Urinary bladder (tissue), 3 donors: ENCODE measurements at regions not wholly inside any gene's neighbourhood (a gene's known extent, or its start where the extent isn't known, plus 50 kb on each side); places are given as distances from the start of the nearest gene placed in this dataset.
"Not testable (repeated sequence)": the region's sequence is repeated elsewhere in the genome, so short reads cannot be mapped to it uniquely, and the experiment has no call there.

Source experiments
- DNase-seq: peaks from one replicate; pipeline ENCODE4 v3.0.0-alpha.2; 2015; ENCODE audit errors: extremely low spot score
- H3K27ac ChIP-seq: one replicate; pipeline ENCODE4 v1.5.1; 2013; ENCODE audit warnings: low read depth, mild to moderate bottlenecking, moderate library complexity
- H3K36me3 ChIP-seq: one replicate; pipeline ENCODE4 v1.6.1; 2013; ENCODE audit warnings: mild to moderate bottlenecking, moderate library complexity; ENCODE audit not compliant: insufficient read depth
- H3K4me1 ChIP-seq: one replicate; pipeline ENCODE4 v1.6.1; 2013; ENCODE audit warnings: mild to moderate bottlenecking, moderate library complexity; ENCODE audit not compliant: insufficient read depth
- H3K4me3 ChIP-seq: one replicate; pipeline ENCODE4 v1.5.1; 2013; ENCODE audit warnings: low read depth, low read length
- WGBS: extraction: QIAGEN DNeasy Blood & Tissue Kit; methylation state at CpG from one replicate; pipeline ENCODE4 v1.1.7; 2013; 5-methylcytosine and 5-hydroxymethylcytosine counted together
- donor health status: healthy with polysubstance abuse.
- donor health status: healthy.

- H3K36me3 ChIP-seq, H3K4me3 ChIP-seq, H3K4me1 ChIP-seq, H3K27ac ChIP-seq, DNase-seq: not testable (repeated sequence)
- WGBS: 92% methylated on average over 4 of the region's 4 CpGs
Measured at GRCh38 chr7:135872861-135873260, 104.3 kb downstream of the MTPN start.

- H3K36me3 ChIP-seq: no peaks in the 10 kb centered on the region
- H3K27ac ChIP-seq: no peak overlapping the region
- DNase-seq: no peak
- no peak overlapping the region for H3K4me3 ChIP-seq
- WGBS: 60% methylated on average over 8 of the region's 8 CpGs
- no peaks in the 10 kb centered on the region for H3K4me1 ChIP-seq
Measured at GRCh38 chr7:135862586-135863340, 114.2 kb upstream of the FAM180A start.

DNA sequence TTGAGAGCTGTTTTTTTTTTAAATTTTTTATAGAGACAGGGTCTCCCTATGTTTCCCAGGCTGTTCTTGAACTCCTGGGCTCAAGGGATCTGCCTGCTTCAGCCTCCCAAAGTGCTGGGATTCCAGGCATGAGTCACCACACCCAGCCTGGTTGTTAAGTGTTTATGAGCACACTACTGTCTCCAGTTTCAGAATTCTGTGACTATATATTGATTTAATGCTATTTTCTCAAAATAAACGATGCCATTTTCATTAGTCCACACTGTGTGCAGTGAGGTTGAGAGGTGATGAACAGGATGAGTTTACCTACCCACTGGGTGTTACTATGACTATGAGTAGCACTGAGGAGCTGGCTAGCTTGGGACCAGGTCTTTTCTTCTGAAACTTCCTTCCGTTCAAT lies 110.9 kb upstream of the FAM180A start:
- no peak for DNase-seq
- WGBS: 84% methylated on average over 2 of the region's 2 CpGs

DNA sequence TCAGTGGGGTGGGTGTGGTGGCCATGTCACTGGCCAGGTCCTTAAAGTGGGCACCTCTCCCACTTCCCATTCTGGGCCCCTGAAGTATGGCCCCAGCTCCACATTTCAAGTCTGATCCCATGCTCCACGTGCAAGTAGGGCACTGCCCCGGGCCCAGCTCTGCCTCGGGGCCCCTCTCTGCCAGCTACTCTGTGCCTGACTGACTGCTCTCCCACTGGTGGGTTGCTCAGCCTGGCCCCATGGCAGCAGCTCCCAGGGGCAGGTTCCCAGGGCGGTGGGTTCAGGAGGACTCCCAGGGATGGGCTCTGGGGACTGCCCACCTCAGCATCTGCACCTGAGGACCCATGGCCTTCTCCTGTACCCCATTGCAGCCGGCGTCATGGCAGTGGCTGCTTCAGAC lies 110.2 kb upstream of the FAM180A start:
- no peaks in the 10 kb centered on the region for H3K4me1 ChIP-seq
- H3K27ac ChIP-seq: no peak overlapping the region
- 95% methylated on average over 6 of the region's 6 CpGs for WGBS
- no peak overlapping the region for H3K4me3 ChIP-seq
- no peak for DNase-seq
- H3K36me3 ChIP-seq: no peaks in the 10 kb centered on the region

More for the DNA sequence above, 110.9 kb upstream of the FAM180A start:
- Histone ChIP-seq H3K36me3 (no peaks in the 10 kb centered on the region), H3K4me1 (no peaks in the 10 kb centered on the region), H3K4me3 (no peak overlapping the region), H3K27ac (no peak overlapping the region)

DNA sequence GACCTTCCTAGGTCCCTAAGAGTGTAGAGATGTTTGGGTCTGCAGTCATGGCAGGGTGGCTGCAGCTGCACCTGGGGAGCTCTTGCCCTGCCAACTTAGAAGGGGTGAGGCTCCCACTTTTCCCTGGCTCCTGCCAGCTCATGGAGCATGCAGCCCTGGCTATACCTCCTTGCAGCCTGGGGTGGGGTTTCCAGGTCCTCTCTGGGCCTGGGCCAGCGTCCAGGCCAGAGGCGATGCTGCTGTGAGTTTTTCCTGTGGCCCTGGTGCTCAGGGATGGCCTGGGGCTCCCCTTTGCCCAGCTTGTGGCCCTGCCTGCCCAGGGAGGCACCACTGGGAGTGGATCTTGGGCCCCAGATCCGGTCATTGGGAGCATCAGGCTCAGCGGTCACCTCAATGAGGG lies 109.8 kb upstream of the FAM180A start:
- Histone ChIP-seq H3K4me1 (no peaks in the 10 kb centered on the region), H3K4me3 (no peak overlapping the region), H3K36me3 (no peaks in the 10 kb centered on the region), H3K27ac (no peak overlapping the region)
- DNase-seq: no peak
- 93% methylated on average over 4 of the region's 4 CpGs for WGBS

GRCh38 chr7:135857519-135858274 lies 109.1 kb upstream of the FAM180A start:
- DNase-seq: no peak
- no peaks in the 10 kb centered on the region for H3K36me3 ChIP-seq
- H3K27ac ChIP-seq: no peak overlapping the region
- H3K4me1 ChIP-seq: no peaks in the 10 kb centered on the region
- no peak overlapping the region for H3K4me3 ChIP-seq
- WGBS: 85% methylated on average over 3 of the region's 3 CpGs

DNA sequence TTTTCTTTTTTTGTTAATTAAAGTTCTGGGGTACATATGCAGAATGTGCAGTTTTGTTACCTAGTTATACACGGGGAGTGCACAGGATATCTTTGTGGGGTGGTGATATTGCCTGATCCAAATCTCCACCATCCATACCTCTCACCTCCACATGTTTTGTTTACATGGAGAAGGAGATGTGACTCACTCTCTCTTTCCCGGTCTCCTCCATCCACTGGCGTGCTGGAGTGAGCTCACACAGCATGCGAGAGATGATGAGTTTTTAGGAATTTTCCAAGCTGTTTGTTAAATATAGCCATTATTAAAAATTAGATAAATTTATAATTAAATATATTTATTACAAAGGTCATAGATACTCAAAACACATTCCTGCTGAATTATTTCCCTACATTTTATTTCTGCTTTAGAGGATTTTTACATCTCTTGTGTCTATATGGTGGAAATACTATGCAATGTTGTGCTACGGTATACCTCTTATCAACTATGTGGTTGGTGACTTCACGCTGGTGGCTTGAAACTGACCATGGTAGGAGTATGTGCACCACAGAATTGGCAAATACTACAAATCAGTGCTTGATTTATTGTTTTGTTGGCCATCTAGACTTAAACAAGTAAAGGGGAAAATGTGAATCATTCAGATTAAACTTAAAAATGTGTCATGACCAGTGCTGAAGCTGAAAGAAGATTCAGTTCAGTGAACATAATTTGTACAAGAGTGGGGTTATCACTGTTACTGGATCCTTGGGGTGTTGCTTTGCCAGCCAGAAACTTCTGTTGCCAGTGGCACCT lies 107.9 kb upstream of the FAM180A start:
- H3K4me3 ChIP-seq: no peak overlapping the region
- no peak for DNase-seq
- no peaks in the 10 kb centered on the region for H3K4me1 ChIP-seq
- WGBS: 64% methylated on average over 6 of the region's 6 CpGs
- no peaks in the 10 kb centered on the region for H3K36me3 ChIP-seq
- no peak overlapping the region for H3K27ac ChIP-seq

DNA sequence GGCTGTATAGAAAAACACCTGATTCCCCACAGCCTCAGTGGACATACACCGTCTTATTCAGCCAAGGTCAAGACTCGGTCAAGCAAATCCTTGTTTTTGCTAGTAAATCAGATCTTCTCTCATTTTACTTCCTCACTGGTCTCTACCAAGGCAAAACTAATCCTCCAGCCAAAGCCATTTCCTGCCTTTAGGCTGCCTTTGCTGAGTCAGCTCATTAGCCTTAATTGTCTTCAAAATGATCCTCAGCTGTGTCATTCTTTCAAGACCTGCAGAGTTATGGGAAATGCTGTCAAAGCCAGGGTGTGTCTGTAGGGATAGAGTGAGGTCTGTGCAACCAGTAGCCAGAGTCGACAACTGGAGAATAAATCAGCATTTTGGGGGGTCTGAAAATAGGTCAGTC lies 107.2 kb upstream of the FAM180A start:
- Histone ChIP-seq H3K27ac (no peak overlapping the region), H3K4me1 (no peaks in the 10 kb centered on the region), H3K36me3 (no peaks in the 10 kb centered on the region), H3K4me3 (no peak overlapping the region)
- DNase-seq: no peak
- 48% methylated on average over 3 of the region's 3 CpGs for WGBS

- H3K27ac ChIP-seq: no peak overlapping the region
- no peak for DNase-seq
- no peaks in the 10 kb centered on the region for H3K4me1 ChIP-seq
- WGBS: 78% methylated on average over 2 of the region's 2 CpGs
- no peak overlapping the region for H3K4me3 ChIP-seq
- no peaks in the 10 kb centered on the region for H3K36me3 ChIP-seq
Measured at GRCh38 chr7:135853499-135853898, 104.9 kb upstream of the FAM180A start.

- no peaks in the 10 kb centered on the region for H3K4me1 ChIP-seq
- 96% methylated on average over 3 of the region's 3 CpGs for WGBS
- no peaks in the 10 kb centered on the region for H3K36me3 ChIP-seq
- no peak overlapping the region for H3K4me3 ChIP-seq
- no peak overlapping the region for H3K27ac ChIP-seq
- DNase-seq: no peak
Measured at GRCh38 chr7:135853008-135853407, 104.4 kb upstream of the FAM180A start.

DNA sequence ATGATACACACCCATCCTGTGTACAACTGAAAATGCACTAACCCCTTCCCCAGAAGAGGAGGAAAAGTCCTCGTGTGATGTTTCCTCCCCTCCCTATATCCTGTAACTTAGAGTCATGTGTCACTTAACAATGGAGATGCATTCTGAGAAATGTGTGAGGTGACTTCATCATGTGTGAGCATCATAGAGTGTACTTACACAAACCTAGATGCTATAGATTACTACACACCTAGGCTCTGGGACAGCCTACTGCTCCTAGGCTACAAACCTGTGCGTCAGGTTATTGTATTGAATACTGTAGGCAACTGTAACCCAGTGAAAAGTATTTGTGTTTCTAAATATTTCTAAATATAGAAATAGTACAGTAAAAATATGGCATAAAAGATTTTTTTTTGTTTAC lies 98.6 kb upstream of the FAM180A start:
- 86% methylated on average over 2 of the region's 2 CpGs for WGBS
- no peak overlapping the region for H3K27ac ChIP-seq
- H3K36me3 ChIP-seq: no peaks in the 10 kb centered on the region
- no peak overlapping the region for H3K4me3 ChIP-seq
- DNase-seq: no peak
- no peaks in the 10 kb centered on the region for H3K4me1 ChIP-seq

DNA sequence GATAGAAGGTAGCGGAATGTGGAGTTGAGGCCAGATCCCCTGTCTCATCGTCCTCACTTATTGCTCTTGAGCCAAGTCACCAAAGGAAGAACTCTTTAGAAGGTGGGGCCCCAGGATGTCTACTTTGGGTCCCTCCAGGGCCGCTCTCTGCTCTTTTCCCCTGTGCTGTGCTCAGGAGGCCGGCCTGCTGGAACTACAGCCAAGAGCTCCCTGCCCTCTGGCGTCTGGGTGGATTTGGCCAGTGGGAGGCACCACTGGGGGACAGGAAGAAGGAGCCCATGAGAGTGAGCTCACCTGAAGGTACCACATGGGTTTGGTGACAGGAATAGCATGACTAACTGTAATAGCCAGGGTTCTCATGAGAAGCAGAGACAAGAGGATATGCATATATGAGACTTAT lies 97.7 kb upstream of the FAM180A start:
- Histone ChIP-seq H3K27ac (no peak overlapping the region), H3K36me3 (no peaks in the 10 kb centered on the region), H3K4me1 (no peaks in the 10 kb centered on the region), H3K4me3 (no peak overlapping the region)
- no peak for DNase-seq
- WGBS: 91% methylated on average over 5 of the region's 5 CpGs

DNA sequence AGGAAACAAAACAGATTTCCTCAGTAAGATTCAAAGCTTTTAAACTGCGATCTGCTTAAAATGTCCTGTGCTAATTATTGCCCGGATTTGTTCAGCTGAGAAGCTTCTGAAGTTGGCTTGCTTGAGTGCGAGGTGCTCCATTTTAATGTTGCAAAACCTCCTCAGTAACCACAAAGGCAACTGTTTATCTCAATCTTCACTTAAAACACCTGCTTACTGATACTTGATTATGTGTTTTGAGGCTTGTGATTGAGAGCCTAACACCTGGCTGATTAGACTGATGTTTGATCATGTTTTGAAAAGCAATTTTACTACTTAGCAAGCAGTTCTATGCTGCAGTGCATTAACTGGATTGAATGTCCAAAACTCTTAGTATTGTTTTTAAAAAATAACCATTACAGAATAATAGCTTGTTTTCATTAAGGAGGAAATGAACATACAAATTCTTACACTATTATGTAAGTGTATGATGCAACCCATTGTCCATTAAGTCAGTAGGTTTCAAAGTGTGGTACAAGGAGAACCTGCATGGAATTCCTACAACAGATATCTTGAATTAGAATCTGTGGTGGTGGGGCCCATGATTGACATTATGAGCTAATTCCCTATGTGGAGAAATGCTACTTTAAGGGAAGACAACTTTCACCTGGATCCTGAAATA lies 96.9 kb upstream of the FAM180A start:
- Histone ChIP-seq H3K36me3 (no peaks in the 10 kb centered on the region), H3K4me1 (no peaks in the 10 kb centered on the region), H3K27ac (no peak overlapping the region), H3K4me3 (no peak overlapping the region)
- DNase-seq: no peak
- 90% methylated on average over 3 of the region's 3 CpGs for WGBS
